SK-N-SH (cell line): ENCODE measurements at regions not wholly inside any gene's neighbourhood (a gene's known extent, or its start where the extent isn't known, plus 50 kb on each side); places are given as distances from the start of the nearest gene placed in this dataset.

ENCODE experiments used
- CHD2 ChIP-seq: fragments of 150-350 bp; IDR thresholded peaks from 2 replicates; pipeline ENCODE4 v1.6.1; 2018; ENCODE audit warnings: low read length; ENCODE audit not compliant: partially characterized antibody
- CTCF ChIP-seq: fragments of 200-600 bp; sonication (generic); IDR thresholded peaks from 2 replicates; pipeline ENCODE4 v1.6.1; 2017; ENCODE audit warnings: antibody characterized with exemption, mild to moderate bottlenecking, moderate library complexity
- EZH2phosphoT487 ChIP-seq: fragments of 200-600 bp; sonication (generic); IDR thresholded peaks from 2 replicates; pipeline ENCODE4 v1.6.1; 2017; ENCODE audit warnings: low read depth, mixed run types, mild to moderate bottlenecking, antibody characterized with exemption, moderate library complexity, borderline replicate concordance
- GABPA ChIP-seq: IDR thresholded peaks from 2 replicates; pipeline ENCODE4 v1.4.0; 2012; ENCODE audit warnings: low read depth, mild to moderate bottlenecking
- MEF2A ChIP-seq: IDR thresholded peaks from 2 replicates; pipeline ENCODE4 v1.4.0; 2012; ENCODE audit warnings: low read depth, borderline replicate concordance
- MXI1 ChIP-seq: IDR thresholded peaks from 2 replicates; pipeline ENCODE4 v1.6.1; 2012; ENCODE audit warnings: mild to moderate bottlenecking, low read depth, low read length, improper control_type of control experiment
- REST ChIP-seq: IDR thresholded peaks from 2 replicates; pipeline ENCODE4 v1.6.1; 2012; ENCODE audit warnings: mild to moderate bottlenecking, low read depth, low read length, moderate library complexity
- SMC3 ChIP-seq: IDR thresholded peaks from 2 replicates; pipeline ENCODE4 v1.6.1; 2012; ENCODE audit warnings: low read depth, low read length, improper control_type of control experiment
- TAF1 ChIP-seq: IDR thresholded peaks from 2 replicates; pipeline ENCODE4 v1.6.1; 2012; ENCODE audit warnings: low read depth, mild to moderate bottlenecking, low read length, moderate library complexity, borderline replicate concordance

GRCh38 chr3:139794469-139795265 lies 116.9 kb upstream of the NMNAT3 start:
- TF ChIP-seq CTCF = no peak
- no peak for TF ChIP-seq GABPA
- no peak for TF ChIP-seq SMC3
- no peak for TF ChIP-seq TAF1
- TF ChIP-seq MXI1 = no peak
- no peak for TF ChIP-seq REST
- TF ChIP-seq EZH2phosphoT487 = no peak
- no peak for TF ChIP-seq MEF2A
- no peak for TF ChIP-seq CHD2
